Kidney (tissue), 13 donors: ENCODE measurements at regions not wholly inside any gene's neighbourhood (a gene's known extent, or its start where the extent isn't known, plus 50 kb on each side); places are given as distances from the start of the nearest gene placed in this dataset.
"Not testable (repeated sequence)": the region's sequence is repeated elsewhere in the genome, so short reads cannot be mapped to it uniquely, and the experiment has no call there.

Source experiments
- DNase-seq, 5 donors: peaks; one replicate each; pipeline ENCODE4 v3.0.0-alpha.2; 2013 to 2020
- FAIRE-seq: peaks from 2 replicates; lab custom pipeline; 2012; peaks lifted over from hg19 to GRCh38; lab: Jason Lieb, UNC
- H3K27ac ChIP-seq, 2 donors: one replicate each; pipeline ENCODE4 v1.7.0; 2013; ENCODE audit warnings: low read depth in 2 of 2, low read length in 2 of 2, inconsistent platforms in 1 of 2
- H3K27me3 ChIP-seq: one replicate; pipeline ENCODE4 v1.7.1; 2013; ENCODE audit warnings: low read length, inconsistent platforms; ENCODE audit not compliant: control insufficient read depth, insufficient read depth
- H3K36me3 ChIP-seq, 3 donors: one replicate each; pipeline versions ENCODE4 v1.7.0 to v1.7.1; 2013; ENCODE audit warnings: low read length in 3 of 3, control low read depth in 1 of 3, inconsistent platforms in 1 of 3; ENCODE audit not compliant: insufficient read depth in 3 of 3, control insufficient read depth in 2 of 3
- H3K4me1 ChIP-seq, 3 donors: one replicate each; pipeline versions ENCODE4 v1.7.0 to v1.7.1; 2013; ENCODE audit warnings: low read length in 3 of 3, inconsistent platforms in 1 of 3, low read depth in 1 of 3; ENCODE audit not compliant: control insufficient read depth in 2 of 3, insufficient read depth in 2 of 3
- H3K4me3 ChIP-seq, 3 donors: one replicate each; pipeline versions ENCODE4 v1.7.0 to v1.8.1; 2013; ENCODE audit warnings: low read length in 3 of 3, control low read depth in 1 of 3, inconsistent platforms in 1 of 3
- H3K9ac ChIP-seq, 3 donors: one replicate each; pipeline versions ENCODE4 v1.7.0 to v1.7.1; 2013; ENCODE audit warnings: low read length in 3 of 3, control low read depth in 1 of 3, inconsistent platforms in 1 of 3
- H3K9me3 ChIP-seq, 3 donors: one replicate each; pipeline versions ENCODE4 v1.7.0 to v1.7.1; 2013; ENCODE audit warnings: low read length in 3 of 3, control low read depth in 1 of 3, inconsistent platforms in 1 of 3; ENCODE audit not compliant: control insufficient read depth in 2 of 3, insufficient read depth in 1 of 3
- CTCF ChIP-seq: IDR thresholded peaks from 3 replicates; pipeline ENCODE4 v1.5.1; 2012; ENCODE audit warnings: mild to moderate bottlenecking, moderate library complexity, borderline replicate concordance; ENCODE audit not compliant: insufficient read depth; ENCODE audit errors: extremely low read depth
- intact Hi-C: fragments of 100-400 bp; cut with DNase I; formaldehyde crosslinking; loops from one replicate; pipeline ENCODE4 v1.11.1; 2022
- donor health status: control.
- donor health status: control.
- donor health status: control.
- donor health status: control.
- donor health status: control.
- donor health status: DM: yes; HTN: yes; CAD: no.
- donor health status: Normal renal cell carcinoma (clear cell type).

- H3K27me3 ChIP-seq, result peaks cover 1% of the 10 kb centered on the region
- no peaks in the 10 kb centered on the region for H3K4me1 ChIP-seq
- TF ChIP-seq CTCF, result no peak
- intact Hi-C loops, result no loop called here
- H3K9me3 ChIP-seq, result peaks cover 0 to 6% (median 5%) of the 10 kb centered on the region in 3 donors
- H3K36me3 ChIP-seq, result no peaks in the 10 kb centered on the region
- FAIRE-seq, result no peak
- H3K4me3 ChIP-seq, result no peak overlapping the region
- no peak overlapping the region for H3K27ac ChIP-seq
- no peak overlapping the region for H3K9ac ChIP-seq
- DNase-seq, result no peak
Measured at GRCh38 chr4:1523033-1523432, 116.8 kb upstream of the NKX1-1 start.

DNA sequence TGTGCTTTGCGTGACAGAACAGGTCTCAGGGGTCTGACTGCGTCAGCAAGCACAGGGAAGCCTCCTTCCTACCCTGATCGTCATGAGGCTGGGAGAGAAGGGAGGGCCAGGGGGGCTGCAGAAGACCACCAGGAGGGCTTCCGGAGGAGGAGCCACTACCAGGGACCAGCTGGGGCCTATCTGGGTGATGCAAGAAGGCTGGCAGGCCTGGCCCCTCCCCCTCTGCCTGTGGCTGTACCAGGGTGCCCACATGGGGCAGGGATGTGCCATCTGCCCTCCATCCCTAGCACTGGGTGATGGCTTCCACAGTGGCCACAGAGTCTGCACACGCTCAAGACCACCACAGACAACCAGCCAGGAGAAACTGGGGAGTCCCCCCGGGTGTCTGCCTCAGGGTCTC, 116.4 kb upstream of the NKX1-1 start:
- TF ChIP-seq CTCF, result no peak
- no peak overlapping the region for H3K4me3 ChIP-seq
- intact Hi-C loops, result no loop called here

GRCh38 chr4:1521821-1522361, 115.6 kb upstream of the NKX1-1 start:
- intact Hi-C loops, result no loop called here
- Histone ChIP-seq H3K4me1 (no peaks in the 10 kb centered on the region), H3K9me3 (peaks cover 0 to 5% (median 4%) of the 10 kb centered on the region in 3 donors), H3K36me3 (no peaks in the 10 kb centered on the region), H3K27ac (no peak overlapping the region), H3K9ac (no peak overlapping the region), H3K27me3 (peaks cover 5% of the 10 kb centered on the region), H3K4me3 (no peak overlapping the region)
- peak in 2 of 5 donors; percentile 39 to 64 for DNase-seq
- FAIRE-seq, result no peak
- TF ChIP-seq CTCF, result no peak

More for the DNA sequence above, 116.4 kb upstream of the NKX1-1 start:
- Histone ChIP-seq H3K9me3 (peaks cover 0 to 6% (median 5%) of the 10 kb centered on the region in 3 donors), H3K27ac (no peak overlapping the region), H3K27me3 (peaks cover under 1% of the 10 kb centered on the region), H3K9ac (no peak overlapping the region), H3K36me3 (no peaks in the 10 kb centered on the region), H3K4me1 (no peaks in the 10 kb centered on the region)
- DNase-seq (peak in 2 of 5 donors; percentile 34 to 70), FAIRE-seq (no peak)

GRCh38 chr4:1520795-1521576, 114.7 kb upstream of the NKX1-1 start:
- H3K4me1 ChIP-seq, H3K27ac ChIP-seq, H3K27me3 ChIP-seq, H3K9me3 ChIP-seq, H3K36me3 ChIP-seq, H3K4me3 ChIP-seq, intact Hi-C loops, FAIRE-seq, H3K9ac ChIP-seq: not testable (repeated sequence)
- peak; percentile 48 to 84 (median 65) for DNase-seq
